Suprapubic skin (tissue), 4 donors: ENCODE measurements at regions not wholly inside any gene's neighbourhood (a gene's known extent, or its start where the extent isn't known, plus 50 kb on each side); places are given as distances from the start of the nearest gene placed in this dataset.
"Not testable (repeated sequence)": the region's sequence is repeated elsewhere in the genome, so short reads cannot be mapped to it uniquely, and the experiment has no call there.

Source experiments
- DNase-seq, 2 donors: peaks; one replicate each; pipeline ENCODE4 v3.0.0-alpha.2; 2019; ENCODE audit warnings: low spot score in 2 of 2
- H3K27ac ChIP-seq: fragments of 200-600 bp; sonication (generic); one replicate; pipeline ENCODE4 v1.5.1; 2019
- H3K27me3 ChIP-seq: fragments of 200-600 bp; sonication (generic); one replicate; pipeline ENCODE4 v1.5.1; 2019
- H3K36me3 ChIP-seq: fragments of 200-600 bp; sonication (generic); one replicate; pipeline ENCODE4 v1.5.1; 2019
- H3K4me1 ChIP-seq: fragments of 200-600 bp; sonication (generic); one replicate; pipeline ENCODE4 v1.5.1; 2019
- H3K4me3 ChIP-seq: fragments of 200-600 bp; sonication (generic); one replicate; pipeline ENCODE4 v1.5.1; 2019; ENCODE audit warnings: mild to moderate bottlenecking
- H3K9me3 ChIP-seq: fragments of 200-600 bp; sonication (generic); one replicate; pipeline ENCODE4 v1.5.1; 2019
- EP300 ChIP-seq: sonication (generic); formaldehyde crosslinking; IDR thresholded peaks from one replicate; pipeline ENCODE4 v1.6.1; 2017; ENCODE audit warnings: antibody characterized with exemption
- POLR2A ChIP-seq, 2 donors: fragments of 450-650 bp; IDR thresholded peaks; one replicate each; pipeline ENCODE4 v1.6.1; 2017; ENCODE audit warnings: antibody characterized with exemption in 2 of 2, mild to moderate bottlenecking in 2 of 2, moderate library complexity in 2 of 2
- POLR2AphosphoS5 ChIP-seq, 3 donors: sonication (generic); formaldehyde crosslinking; IDR thresholded peaks; one replicate each; pipeline ENCODE4 v1.6.1; 2017; ENCODE audit warnings: antibody characterized with exemption in 3 of 3
- WGBS: methylation state at CpG from one replicate; pipeline ENCODE4 v1.1.5; 2018; 5-methylcytosine and 5-hydroxymethylcytosine counted together
- TF ChIP-seq, protein P1 (sequence below), 2 donors: fragments of 200-600 bp in 1 of 2; fragments of 450-650 bp in 1 of 2; sonication (generic) in 1 of 2; IDR thresholded peaks; one replicate each; pipeline ENCODE4 v1.5.1; 2016 to 2019; ENCODE audit warnings: antibody characterized with exemption in 2 of 2, mild to moderate bottlenecking in 1 of 2, moderate library complexity in 1 of 2

- Histone ChIP-seq H3K27me3 (no peaks in the 10 kb centered on the region), H3K27ac (no peak overlapping the region), H3K9me3 (peaks cover 3% of the 10 kb centered on the region), H3K36me3 (no peaks in the 10 kb centered on the region), H3K4me1 (no peaks in the 10 kb centered on the region), H3K4me3 (no peak overlapping the region)
- 47% methylated on average over 2 of the region's 2 CpGs for WGBS
- no peak for DNase-seq
- no peak for TF ChIP-seq EP300
- no peak for TF ChIP-seq POLR2AphosphoS5 (IDR thresholded peaks at IDR 0.05)
- TF ChIP-seq POLR2A (IDR thresholded peaks at IDR 0.05) = no peak
- TF ChIP-seq, protein P1, sequence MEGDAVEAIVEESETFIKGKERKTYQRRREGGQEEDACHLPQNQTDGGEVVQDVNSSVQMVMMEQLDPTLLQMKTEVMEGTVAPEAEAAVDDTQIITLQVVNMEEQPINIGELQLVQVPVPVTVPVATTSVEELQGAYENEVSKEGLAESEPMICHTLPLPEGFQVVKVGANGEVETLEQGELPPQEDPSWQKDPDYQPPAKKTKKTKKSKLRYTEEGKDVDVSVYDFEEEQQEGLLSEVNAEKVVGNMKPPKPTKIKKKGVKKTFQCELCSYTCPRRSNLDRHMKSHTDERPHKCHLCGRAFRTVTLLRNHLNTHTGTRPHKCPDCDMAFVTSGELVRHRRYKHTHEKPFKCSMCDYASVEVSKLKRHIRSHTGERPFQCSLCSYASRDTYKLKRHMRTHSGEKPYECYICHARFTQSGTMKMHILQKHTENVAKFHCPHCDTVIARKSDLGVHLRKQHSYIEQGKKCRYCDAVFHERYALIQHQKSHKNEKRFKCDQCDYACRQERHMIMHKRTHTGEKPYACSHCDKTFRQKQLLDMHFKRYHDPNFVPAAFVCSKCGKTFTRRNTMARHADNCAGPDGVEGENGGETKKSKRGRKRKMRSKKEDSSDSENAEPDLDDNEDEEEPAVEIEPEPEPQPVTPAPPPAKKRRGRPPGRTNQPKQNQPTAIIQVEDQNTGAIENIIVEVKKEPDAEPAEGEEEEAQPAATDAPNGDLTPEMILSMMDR (IDR thresholded peaks at IDR 0.05) = no peak
These were observed 719.2 kb upstream of the MBL2 start for GRCh38 chr10:53491774-53492173.

- no peak overlapping the region for H3K27ac ChIP-seq
These were observed 718.0 kb upstream of the MBL2 start for GRCh38 chr10:53490553-53490952.

DNA sequence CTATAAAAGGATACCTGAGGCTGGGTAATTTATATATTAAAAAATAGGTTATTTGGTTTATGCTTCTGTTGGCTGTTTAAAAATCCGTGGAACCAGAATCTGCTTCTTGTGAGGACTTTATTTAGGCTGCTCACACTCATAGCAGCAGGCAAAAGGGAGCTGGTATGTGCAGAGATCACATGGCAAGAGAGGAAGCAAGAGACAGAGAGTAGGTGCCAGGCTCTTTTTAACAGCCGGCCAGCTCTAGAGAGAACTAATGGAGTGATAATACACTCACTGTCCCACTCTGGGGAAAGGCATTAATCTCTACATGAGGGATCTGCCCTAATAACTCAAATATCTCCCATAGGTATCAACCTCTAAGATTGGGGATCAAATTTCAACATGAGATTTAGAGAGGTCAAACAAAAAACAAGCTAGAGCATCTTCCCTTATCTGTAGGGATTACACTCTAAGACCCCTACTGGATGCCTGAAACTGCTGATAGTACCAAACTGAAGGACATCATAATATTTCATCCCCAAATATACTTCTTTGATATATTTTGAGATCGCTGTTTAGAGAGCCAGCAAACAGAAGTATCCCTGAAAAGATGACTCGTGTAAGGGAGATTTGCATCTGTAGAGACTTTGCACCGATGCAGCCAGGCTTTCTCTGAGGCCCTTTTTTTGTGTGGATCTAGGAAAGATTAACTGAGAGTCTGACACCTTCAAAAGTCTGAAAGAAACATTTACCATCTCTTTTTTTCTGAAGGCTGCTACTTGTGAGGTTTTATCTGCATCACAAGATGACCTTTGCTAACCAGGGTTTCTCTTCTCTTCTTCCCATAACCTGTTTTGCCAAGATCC, 717.0 kb upstream of the MBL2 start:
- no peak for TF ChIP-seq POLR2A (IDR thresholded peaks at IDR 0.05)
- TF ChIP-seq EP300 = no peak
- TF ChIP-seq, protein P1 (IDR thresholded peaks at IDR 0.05) = no peak
- no peak for TF ChIP-seq POLR2AphosphoS5 (IDR thresholded peaks at IDR 0.05)
- H3K27me3 ChIP-seq = no peaks in the 10 kb centered on the region
- DNase-seq = no peak
- no peaks in the 10 kb centered on the region for H3K4me1 ChIP-seq
- H3K27ac ChIP-seq = no peak overlapping the region
- 42% methylated on average over 5 of the region's 5 CpGs for WGBS
- H3K9me3 ChIP-seq = peaks cover 21% of the 10 kb centered on the region
- H3K4me3 ChIP-seq = no peak overlapping the region
- H3K36me3 ChIP-seq = no peaks in the 10 kb centered on the region

More at GRCh38 chr10:53490553-53490952, 718.0 kb upstream of the MBL2 start:
- no peaks in the 10 kb centered on the region for H3K36me3 ChIP-seq
- no peaks in the 10 kb centered on the region for H3K4me1 ChIP-seq
- H3K4me3 ChIP-seq = no peak overlapping the region
- no peak for DNase-seq
- TF ChIP-seq, protein P1 (IDR thresholded peaks at IDR 0.05) = no peak
- TF ChIP-seq POLR2A (IDR thresholded peaks at IDR 0.05) (no peak), POLR2AphosphoS5 (IDR thresholded peaks at IDR 0.05) (no peak), EP300 (no peak)
- H3K27me3 ChIP-seq = no peaks in the 10 kb centered on the region
- peaks cover 14% of the 10 kb centered on the region for H3K9me3 ChIP-seq
- 74% methylated on average over 1 of the region's 1 CpG for WGBS

GRCh38 chr10:53487019-53487983, 714.7 kb upstream of the MBL2 start:
- Histone ChIP-seq H3K4me3 (no peak overlapping the region), H3K9me3 (peaks cover 21% of the 10 kb centered on the region), H3K36me3 (no peaks in the 10 kb centered on the region), H3K27ac (no peak overlapping the region), H3K4me1 (no peaks in the 10 kb centered on the region), H3K27me3 (no peaks in the 10 kb centered on the region)
- TF ChIP-seq EP300 (no peak), POLR2A (IDR thresholded peaks at IDR 0.05) (no peak), POLR2AphosphoS5 (IDR thresholded peaks at IDR 0.05) (no peak)
- TF ChIP-seq, protein P1 (IDR thresholded peaks at IDR 0.05) = no peak
- DNase-seq = no peak
- WGBS = 80% methylated on average over 17 of the region's 17 CpGs

DNA sequence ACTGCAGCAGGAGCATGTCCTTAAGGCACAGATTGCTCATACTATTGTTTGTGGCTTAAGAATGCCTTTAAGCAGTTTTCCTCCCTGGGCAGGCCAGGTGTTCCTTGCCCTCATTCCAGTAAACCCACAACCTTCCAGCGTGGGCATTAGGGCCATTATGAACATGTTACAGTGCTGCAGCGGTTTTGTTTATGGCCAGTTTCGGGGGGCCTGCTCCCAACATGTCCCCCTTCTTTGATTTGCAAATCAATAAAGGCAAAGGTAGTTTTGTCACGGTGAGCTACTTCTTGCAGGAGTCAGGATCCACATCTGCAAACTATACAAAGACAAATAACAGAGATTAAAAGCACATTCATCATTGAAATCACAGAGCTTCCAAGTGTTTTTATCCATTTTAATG, 712.8 kb upstream of the MBL2 start:
- not testable (repeated sequence) for H3K27me3 ChIP-seq, H3K4me3 ChIP-seq, H3K4me1 ChIP-seq, H3K36me3 ChIP-seq, H3K27ac ChIP-seq, DNase-seq
- 76% methylated on average over 4 of the region's 4 CpGs for WGBS
- peaks cover 21% of the 10 kb centered on the region for H3K9me3 ChIP-seq
